Body of pancreas (tissue), 4 donors: ENCODE measurements at regions not wholly inside any gene's neighbourhood (a gene's known extent, or its start where the extent isn't known, plus 50 kb on each side); places are given as distances from the start of the nearest gene placed in this dataset.
"Not testable (repeated sequence)": the region's sequence is repeated elsewhere in the genome, so short reads cannot be mapped to it uniquely, and the experiment has no call there.

Experiments
- ATAC-seq: fragments of 150-250 bp; one replicate; pipeline ENCODE4 v1.9.1; 2016
- DNase-seq, 4 donors: peaks; one replicate each; pipeline ENCODE4 v3.0.0-alpha.2; 2019
- H3K27ac ChIP-seq, 4 donors: fragments of 200-600 bp; sonication (generic); 1 replicate in 3 of 4; 2 replicates in 1 of 4; pipeline versions ENCODE4 v1.5.1 to v1.6.1; 2016 to 2019; ENCODE audit warnings: mild to moderate bottlenecking in 1 of 4, mixed read lengths in 1 of 4, moderate library complexity in 1 of 4
- H3K27me3 ChIP-seq, 2 donors: fragments of 200-600 bp; sonication (generic); one replicate each; pipeline ENCODE4 v1.6.0; 2016; ENCODE audit warnings: mild to moderate bottlenecking in 1 of 2
- H3K36me3 ChIP-seq, 2 donors: fragments of 200-600 bp; sonication (generic); replicated peaks in 1 of 2; 2 replicates each; pipeline ENCODE4 v1.5.1; 2016; ENCODE audit warnings: low read depth in 2 of 2; ENCODE audit not compliant: insufficient read depth in 1 of 2
- H3K4me1 ChIP-seq: fragments of 200-600 bp; sonication (generic); one replicate; pipeline ENCODE4 v1.6.0; 2016
- H3K4me3 ChIP-seq, 2 donors: fragments of 200-600 bp; sonication (generic); 1 replicate in 1 of 2; 2 replicates in 1 of 2; pipeline ENCODE4 v1.5.1; 2016 to 2019
- H3K9me3 ChIP-seq, 3 donors: fragments of 200-600 bp; sonication (generic); 1 replicate in 2 of 3; 2 replicates in 1 of 3; pipeline ENCODE4 v1.5.1; 2016
- CTCF ChIP-seq, 7 experiments: fragments of 450-650 bp in 4 of 7; fragments of 200-600 bp in 3 of 7; sonication (generic) in 3 of 7; IDR thresholded peaks; one replicate each; pipeline ENCODE4 v1.5.1; 2016 to 2019; ENCODE audit warnings: antibody characterized with exemption in 7 of 7
- POLR2A ChIP-seq, 3 donors: fragments of 450-650 bp; IDR thresholded peaks; one replicate each; pipeline ENCODE4 v1.6.1; 2016; ENCODE audit warnings: antibody characterized with exemption in 3 of 3, mild to moderate bottlenecking in 2 of 3
- WGBS, 2 donors: methylation state at CpG; one replicate each; pipeline ENCODE4 v1.1.5; 2017; 5-methylcytosine and 5-hydroxymethylcytosine counted together
- intact Hi-C: fragments of 100-400 bp; cut with DNase I; formaldehyde crosslinking; loops from one replicate; pipeline ENCODE4 v1.15.1; 2023

GRCh38 chrX:66110112-66110511 lies 53.9 kb upstream of the HEPH start:
- Histone ChIP-seq H3K4me3 (no peak overlapping the region), H3K27ac (no peak overlapping the region), H3K27me3 (no peaks in the 10 kb centered on the region), H3K36me3 (no peaks in the 10 kb centered on the region), H3K9me3 (no peaks in the 10 kb centered on the region), H3K4me1 (no peaks in the 10 kb centered on the region)
- DNase-seq (peak in 1 of 4 donors; percentile 2), ATAC-seq (no peak)
- no peak for TF ChIP-seq POLR2A (IDR thresholded peaks at IDR 0.05)
- TF ChIP-seq CTCF (IDR thresholded peaks at IDR 0.05) = peak in 3 of 7 experiments; percentile 12 to 23 (median 21)
- 36 to 39% methylated on average over 3 of the region's 3 CpGs for WGBS, 2 donors
- intact Hi-C loops = no loop called here

- H3K27me3 ChIP-seq, H3K4me1 ChIP-seq, intact Hi-C loops, ATAC-seq, H3K4me3 ChIP-seq, H3K36me3 ChIP-seq, DNase-seq, H3K9me3 ChIP-seq, H3K27ac ChIP-seq: not testable (repeated sequence)
- 45 to 80% methylated on average over 1 to 3 of the region's 4 CpGs for WGBS, 2 donors
These were observed 56.2 kb upstream of the HEPH start for GRCh38 chrX:66107860-66108259.

GRCh38 chrX:66102398-66102797 lies 61.6 kb upstream of the HEPH start:
- H3K4me1 ChIP-seq, DNase-seq, H3K36me3 ChIP-seq, H3K27me3 ChIP-seq, H3K9me3 ChIP-seq, H3K4me3 ChIP-seq, H3K27ac ChIP-seq, intact Hi-C loops, ATAC-seq: not testable (repeated sequence)
- 51 to 54% methylated on average over 3 of the region's 3 CpGs for WGBS, 2 donors

- no peak for TF ChIP-seq CTCF (IDR thresholded peaks at IDR 0.05)
- no peak for TF ChIP-seq POLR2A (IDR thresholded peaks at IDR 0.05)
- ATAC-seq = no peak
- no peaks in the 10 kb centered on the region for H3K36me3 ChIP-seq
- no peak for DNase-seq
- WGBS, 2 donors = 47 to 74% methylated on average over 2 of the region's 2 CpGs
- H3K27ac ChIP-seq = no peak overlapping the region
- intact Hi-C loops = no loop called here
- H3K27me3 ChIP-seq = no peaks in the 10 kb centered on the region
- H3K4me3 ChIP-seq = no peak overlapping the region
- H3K9me3 ChIP-seq = no peaks in the 10 kb centered on the region
- H3K4me1 ChIP-seq = no peaks in the 10 kb centered on the region
These were observed 58.3 kb upstream of the VSIG4 start for GRCh38 chrX:66098162-66098561.

GRCh38 chrX:66096987-66097386 lies 57.1 kb upstream of the VSIG4 start:
- H3K27ac ChIP-seq, DNase-seq, intact Hi-C loops, H3K4me1 ChIP-seq, H3K4me3 ChIP-seq, H3K9me3 ChIP-seq, ATAC-seq, H3K36me3 ChIP-seq, H3K27me3 ChIP-seq: not testable (repeated sequence)
- 89 to 93% methylated on average over 16 of the region's 16 CpGs for WGBS, 2 donors

GRCh38 chrX:66090004-66090403 lies 50.1 kb upstream of the VSIG4 start:
- H3K4me3 ChIP-seq, H3K4me1 ChIP-seq, H3K27me3 ChIP-seq, H3K27ac ChIP-seq, intact Hi-C loops, H3K9me3 ChIP-seq, H3K36me3 ChIP-seq, ATAC-seq, DNase-seq: not testable (repeated sequence)
